ENCODE measurements at regions not wholly inside any gene's neighbourhood (a gene's known extent, or its start where the extent isn't known, plus 50 kb on each side); places are given as distances from the start of the nearest gene placed in this dataset.

- no peak overlapping the region for H3K4me3 Mint-ChIP-seq (ENCODE audit: unreplicated experiment)
- H3K27ac Mint-ChIP-seq (ENCODE audit: unreplicated experiment): no peak overlapping the region
- no peaks in the 10 kb centered on the region for H3K4me1 Mint-ChIP-seq (ENCODE audit: low read depth, unreplicated experiment)
- no peak for DNase-seq
- H3K9me3 Mint-ChIP-seq (ENCODE audit: unreplicated experiment): no peaks in the 10 kb centered on the region
- H3K27me3 Mint-ChIP-seq (ENCODE audit: unreplicated experiment): no peaks in the 10 kb centered on the region
- no peaks in the 10 kb centered on the region for H3K36me3 Mint-ChIP-seq (ENCODE audit: unreplicated experiment)
- TF ChIP-seq CTCF (IDR thresholded peaks at IDR 0.05; ENCODE audit: partially characterized antibody, unreplicated experiment): no peak
Measured at GRCh38 chr6:122154155-122154554, 245.3 kb upstream of the HSF2 start.

- TF ChIP-seq CTCF (IDR thresholded peaks at IDR 0.05; ENCODE audit: partially characterized antibody, unreplicated experiment): no peak
- H3K4me1 Mint-ChIP-seq (ENCODE audit: low read depth, unreplicated experiment): no peaks in the 10 kb centered on the region
- no peak for DNase-seq
- H3K27ac Mint-ChIP-seq (ENCODE audit: unreplicated experiment): no peak overlapping the region
- no peaks in the 10 kb centered on the region for H3K27me3 Mint-ChIP-seq (ENCODE audit: unreplicated experiment)
- no peak overlapping the region for H3K4me3 Mint-ChIP-seq (ENCODE audit: unreplicated experiment)
- no peaks in the 10 kb centered on the region for H3K36me3 Mint-ChIP-seq (ENCODE audit: unreplicated experiment)
- H3K9me3 Mint-ChIP-seq (ENCODE audit: unreplicated experiment): no peaks in the 10 kb centered on the region
Measured at GRCh38 chr6:122154912-122155575, 244.4 kb upstream of the HSF2 start.

- DNase-seq: no peak
- Mint-ChIP-seq H3K4me1 (ENCODE audit: low read depth, unreplicated experiment) (no peaks in the 10 kb centered on the region), H3K36me3 (ENCODE audit: unreplicated experiment) (peaks cover 4% of the 10 kb centered on the region), H3K9me3 (ENCODE audit: unreplicated experiment) (no peaks in the 10 kb centered on the region), H3K27ac (ENCODE audit: unreplicated experiment) (no peak overlapping the region), H3K27me3 (ENCODE audit: unreplicated experiment) (no peaks in the 10 kb centered on the region), H3K4me3 (ENCODE audit: unreplicated experiment) (no peak overlapping the region)
- TF ChIP-seq CTCF (IDR thresholded peaks at IDR 0.05; ENCODE audit: partially characterized antibody, unreplicated experiment): no peak
Measured at GRCh38 chr6:122161136-122161535, 238.3 kb upstream of the HSF2 start.

- H3K9me3 Mint-ChIP-seq (ENCODE audit: unreplicated experiment): no peaks in the 10 kb centered on the region
- no peak for DNase-seq
- TF ChIP-seq CTCF (IDR thresholded peaks at IDR 0.05; ENCODE audit: partially characterized antibody, unreplicated experiment): no peak
- peaks cover 4% of the 10 kb centered on the region for H3K36me3 Mint-ChIP-seq (ENCODE audit: unreplicated experiment)
- no peak overlapping the region for H3K27ac Mint-ChIP-seq (ENCODE audit: unreplicated experiment)
- no peaks in the 10 kb centered on the region for H3K4me1 Mint-ChIP-seq (ENCODE audit: low read depth, unreplicated experiment)
- H3K4me3 Mint-ChIP-seq (ENCODE audit: unreplicated experiment): no peak overlapping the region
- no peaks in the 10 kb centered on the region for H3K27me3 Mint-ChIP-seq (ENCODE audit: unreplicated experiment)
Measured at GRCh38 chr6:122165014-122165413, 234.4 kb upstream of the HSF2 start.

- DNase-seq: no peak
- Mint-ChIP-seq H3K4me1 (ENCODE audit: low read depth, unreplicated experiment) (no peaks in the 10 kb centered on the region), H3K27me3 (ENCODE audit: unreplicated experiment) (no peaks in the 10 kb centered on the region), H3K27ac (ENCODE audit: unreplicated experiment) (no peak overlapping the region), H3K9me3 (ENCODE audit: unreplicated experiment) (no peaks in the 10 kb centered on the region), H3K36me3 (ENCODE audit: unreplicated experiment) (no peaks in the 10 kb centered on the region), H3K4me3 (ENCODE audit: unreplicated experiment) (no peak overlapping the region)
- no peak for TF ChIP-seq CTCF (IDR thresholded peaks at IDR 0.05; ENCODE audit: partially characterized antibody, unreplicated experiment)
Measured at GRCh38 chr6:122170274-122170673, 229.2 kb upstream of the HSF2 start.
